GM19240 (cell line): ENCODE measurements at regions not wholly inside any gene's neighbourhood (a gene's known extent, or its start where the extent isn't known, plus 50 kb on each side); places are given as distances from the start of the nearest gene placed in this dataset.

Source experiments
- DNase-seq: peaks from one replicate; pipeline ENCODE4 v3.0.0; 2011; ENCODE audit warnings: low spot score; ENCODE audit not compliant: insufficient read length

- DNase-seq, result no peak
Observed at GRCh38 chr2:139353874-139354273, 573.7 kb upstream of the NXPH2 start.

- no peak for DNase-seq
Observed at GRCh38 chr2:139317259-139317658, 537.1 kb upstream of the NXPH2 start.

GRCh38 chr2:139314059-139314458, 533.9 kb upstream of the NXPH2 start:
- no peak for DNase-seq

GRCh38 chr2:139296672-139297209, 516.6 kb upstream of the NXPH2 start:
- DNase-seq, result no peak

GRCh38 chr2:139293992-139294548, 513.9 kb upstream of the NXPH2 start:
- no peak for DNase-seq

- no peak for DNase-seq
Observed at GRCh38 chr2:139281124-139281523, 500.9 kb upstream of the NXPH2 start.

GRCh38 chr2:139271879-139272278, 491.7 kb upstream of the NXPH2 start:
- DNase-seq, result no peak

GRCh38 chr2:139271149-139271548, 491.0 kb upstream of the NXPH2 start:
- no peak for DNase-seq

- no peak for DNase-seq
Observed at GRCh38 chr2:139260052-139260430, 479.9 kb upstream of the NXPH2 start.

- no peak for DNase-seq
Observed at GRCh38 chr2:139259422-139260051, 479.3 kb upstream of the NXPH2 start.

GRCh38 chr2:139241286-139241685, 461.1 kb upstream of the NXPH2 start:
- no peak for DNase-seq

- no peak for DNase-seq
Observed at GRCh38 chr2:139237023-139237422, 456.8 kb upstream of the NXPH2 start.

- no peak for DNase-seq
Observed at GRCh38 chr2:139230881-139231280, 450.7 kb upstream of the NXPH2 start.

GRCh38 chr2:139228276-139228675, 448.1 kb upstream of the NXPH2 start:
- no peak for DNase-seq

- DNase-seq, result no peak
Observed at GRCh38 chr2:139225961-139226360, 445.8 kb upstream of the NXPH2 start.

- no peak for DNase-seq
Observed at GRCh38 chr2:139218181-139218580, 438.0 kb upstream of the NXPH2 start.

GRCh38 chr2:139217641-139218040, 437.5 kb upstream of the NXPH2 start:
- no peak for DNase-seq

- DNase-seq, result no peak
Observed at GRCh38 chr2:139216435-139216834, 436.2 kb upstream of the NXPH2 start.

GRCh38 chr2:139214801-139215200, 434.6 kb upstream of the NXPH2 start:
- DNase-seq, result no peak

GRCh38 chr2:139209586-139209985, 429.4 kb upstream of the NXPH2 start:
- no peak for DNase-seq

- no peak for DNase-seq
Observed at GRCh38 chr2:139201516-139201915, 421.3 kb upstream of the NXPH2 start.

- no peak for DNase-seq
Observed at GRCh38 chr2:139196754-139197153, 416.6 kb upstream of the NXPH2 start.

GRCh38 chr2:139194546-139194945, 414.4 kb upstream of the NXPH2 start:
- DNase-seq, result no peak
